ENCODE measurements at regions not wholly inside any gene's neighbourhood (a gene's known extent, or its start where the extent isn't known, plus 50 kb on each side); places are given as distances from the start of the nearest gene placed in this dataset.

DNA sequence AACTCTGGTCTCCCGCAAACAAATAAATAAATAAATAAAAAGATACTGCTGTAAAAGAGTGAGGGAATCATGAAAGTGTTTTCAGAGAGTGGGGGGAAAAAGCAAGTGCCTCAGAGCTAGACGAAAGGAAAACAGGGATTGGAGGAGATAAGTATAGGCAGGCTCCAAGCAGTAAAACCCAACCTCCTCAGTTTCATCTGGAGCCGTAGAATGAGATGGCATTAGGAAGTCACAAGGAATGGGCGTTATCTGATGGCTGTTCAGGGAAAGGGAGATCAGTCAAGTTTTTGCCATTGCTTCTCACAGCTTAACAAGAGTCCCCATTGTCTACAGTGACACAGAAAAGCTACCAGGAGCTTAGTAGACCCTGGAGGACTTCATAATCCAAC, 451.5 kb upstream of the PPP2R3A start:
- peak overlapping the region; percentile 90 for H3K18ac ChIP-seq (ENCODE audit: low read length)
- H4K5ac ChIP-seq (ENCODE audit: low read length): peak overlapping the region; percentile 52
- no peak overlapping the region for H3K4me3 ChIP-seq (ENCODE audit: low read length)
- no peak overlapping the region for H2BK5ac ChIP-seq (ENCODE audit: low read length)
- H3K4me1 ChIP-seq (ENCODE audit: control insufficient read depth, low read depth, low read length): peaks cover 2% of the 10 kb centered on the region
- no peak overlapping the region for H3K4me2 ChIP-seq (ENCODE audit: low read length)
- H2AK5ac ChIP-seq (ENCODE audit: low read length): no peak overlapping the region
- H3K79me1 ChIP-seq (ENCODE audit: low read length): no peaks in the 10 kb centered on the region
- H2BK120ac ChIP-seq (ENCODE audit: low read depth, low read length): peak overlapping the region; percentile 67
- peak overlapping the region; percentile 22 for H3K56ac ChIP-seq (ENCODE audit: low read length)
- no peak overlapping the region for H3K4ac ChIP-seq (ENCODE audit: low read depth, low read length)
- peak overlapping the region; percentile 76 for H4K8ac ChIP-seq (ENCODE audit: low read depth, low read length)
- no CpG with 5 or more reads among the region's 4 CpGs for WGBS (ENCODE audit: extremely low coverage, insufficient coverage, low lambda C conversion rate)
- no peak overlapping the region for H3K27ac ChIP-seq (ENCODE audit: low read depth, low read length)
- no peak overlapping the region for H3K9ac ChIP-seq (ENCODE audit: low read length)
- DNase-seq: peak; percentile 68
- no peak overlapping the region for H2BK15ac ChIP-seq (replicated peaks; ENCODE audit: low read depth)
- H3K79me2 ChIP-seq (ENCODE audit: control insufficient read depth, insufficient read depth, low read length): no peaks in the 10 kb centered on the region
- H3K27me3 ChIP-seq (ENCODE audit: insufficient read depth, low read length, poor library complexity): no peaks in the 10 kb centered on the region
- no peaks in the 10 kb centered on the region for H3K36me3 ChIP-seq (ENCODE audit: control insufficient read depth, insufficient read depth, low read length)
- no peak overlapping the region for H3K23ac ChIP-seq (ENCODE audit: low read length)

- no peak overlapping the region for H3K18ac ChIP-seq (ENCODE audit: low read length)
- no peak overlapping the region for H2BK15ac ChIP-seq (replicated peaks; ENCODE audit: low read depth)
- H2BK5ac ChIP-seq (ENCODE audit: low read length): no peak overlapping the region
- WGBS (ENCODE audit: extremely low coverage, insufficient coverage, low lambda C conversion rate): no CpG with 5 or more reads among the region's 3 CpGs
- H4K8ac ChIP-seq (ENCODE audit: low read depth, low read length): no peak overlapping the region
- H3K27me3 ChIP-seq (ENCODE audit: insufficient read depth, low read length, poor library complexity): no peaks in the 10 kb centered on the region
- H3K4me1 ChIP-seq (ENCODE audit: control insufficient read depth, low read depth, low read length): peaks cover 2% of the 10 kb centered on the region
- H3K9ac ChIP-seq (ENCODE audit: low read length): no peak overlapping the region
- no peaks in the 10 kb centered on the region for H3K36me3 ChIP-seq (ENCODE audit: control insufficient read depth, insufficient read depth, low read length)
- H2BK120ac ChIP-seq (ENCODE audit: low read depth, low read length): no peak overlapping the region
- no peak overlapping the region for H2AK5ac ChIP-seq (ENCODE audit: low read length)
- no peak overlapping the region for H3K4me3 ChIP-seq (ENCODE audit: low read length)
- H4K5ac ChIP-seq (ENCODE audit: low read length): no peak overlapping the region
- no peak overlapping the region for H3K56ac ChIP-seq (ENCODE audit: low read length)
- H3K79me1 ChIP-seq (ENCODE audit: low read length): no peaks in the 10 kb centered on the region
- H3K4ac ChIP-seq (ENCODE audit: low read depth, low read length): no peak overlapping the region
- no peak overlapping the region for H3K27ac ChIP-seq (ENCODE audit: low read depth, low read length)
- H3K4me2 ChIP-seq (ENCODE audit: low read length): no peak overlapping the region
- H3K23ac ChIP-seq (ENCODE audit: low read length): no peak overlapping the region
- peak; percentile 86 for DNase-seq
- no peaks in the 10 kb centered on the region for H3K79me2 ChIP-seq (ENCODE audit: control insufficient read depth, insufficient read depth, low read length)
Observed at GRCh38 chr3:135516143-135516542, 449.4 kb upstream of the PPP2R3A start.

DNA sequence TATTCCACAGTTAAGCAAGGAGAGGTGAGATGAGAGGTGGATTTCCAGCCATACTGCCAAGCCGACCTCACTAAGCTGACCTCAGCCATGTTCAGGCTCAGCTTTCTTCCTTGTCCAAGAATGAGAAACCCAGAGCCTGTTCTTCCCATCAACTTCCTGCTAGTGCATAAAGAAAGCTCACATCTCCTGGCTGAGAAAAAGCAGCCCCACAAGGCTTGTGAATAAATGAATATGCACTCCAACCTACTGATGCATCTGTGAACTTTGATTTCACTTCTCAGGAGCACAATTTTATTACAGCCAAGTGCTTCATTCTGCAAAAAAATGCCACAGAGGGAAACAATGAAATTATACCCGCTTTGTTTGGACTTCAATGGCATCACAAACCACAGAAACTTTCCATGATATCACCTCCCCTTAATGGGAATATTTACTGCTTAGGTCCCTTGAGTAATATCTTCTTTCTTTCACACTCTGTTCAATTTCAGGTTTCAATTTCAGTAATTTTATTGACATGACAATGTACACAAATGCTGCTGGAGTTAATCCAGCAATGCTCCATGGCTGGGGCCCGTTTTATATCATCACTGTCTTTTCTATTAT, 437.0 kb upstream of the PPP2R3A start:
- Histone ChIP-seq H3K27me3 (ENCODE audit: insufficient read depth, low read length, poor library complexity) (no peaks in the 10 kb centered on the region), H4K5ac (ENCODE audit: low read length) (no peak overlapping the region), H3K9ac (ENCODE audit: low read length) (no peak overlapping the region), H2AK5ac (ENCODE audit: low read length) (no peak overlapping the region), H3K23ac (ENCODE audit: low read length) (no peak overlapping the region), H3K27ac (ENCODE audit: low read depth, low read length) (no peak overlapping the region), H3K79me1 (ENCODE audit: low read length) (no peaks in the 10 kb centered on the region), H3K4me2 (ENCODE audit: low read length) (no peak overlapping the region), H2BK5ac (ENCODE audit: low read length) (no peak overlapping the region), H4K8ac (ENCODE audit: low read depth, low read length) (no peak overlapping the region), H2BK15ac (replicated peaks; ENCODE audit: low read depth) (no peak overlapping the region), H3K79me2 (ENCODE audit: control insufficient read depth, insufficient read depth, low read length) (no peaks in the 10 kb centered on the region), H3K4me1 (ENCODE audit: control insufficient read depth, low read depth, low read length) (no peaks in the 10 kb centered on the region), H3K36me3 (ENCODE audit: control insufficient read depth, insufficient read depth, low read length) (no peaks in the 10 kb centered on the region), H3K56ac (ENCODE audit: low read length) (no peak overlapping the region), H3K4ac (ENCODE audit: low read depth, low read length) (no peak overlapping the region), H2BK120ac (ENCODE audit: low read depth, low read length) (no peak overlapping the region), H3K18ac (ENCODE audit: low read length) (no peak overlapping the region), H3K4me3 (ENCODE audit: low read length) (no peak overlapping the region)
- DNase-seq: no peak
- no CpG with 5 or more reads among the region's 3 CpGs for WGBS (ENCODE audit: extremely low coverage, insufficient coverage, low lambda C conversion rate)

- Histone ChIP-seq H3K4me2 (ENCODE audit: low read length) (no peak overlapping the region), H2BK15ac (replicated peaks; ENCODE audit: low read depth) (no peak overlapping the region), H2AK5ac (ENCODE audit: low read length) (no peak overlapping the region), H3K56ac (ENCODE audit: low read length) (no peak overlapping the region), H3K4ac (ENCODE audit: low read depth, low read length) (no peak overlapping the region), H3K36me3 (ENCODE audit: control insufficient read depth, insufficient read depth, low read length) (no peaks in the 10 kb centered on the region), H3K27ac (ENCODE audit: low read depth, low read length) (no peak overlapping the region), H4K5ac (ENCODE audit: low read length) (no peak overlapping the region), H3K23ac (ENCODE audit: low read length) (no peak overlapping the region), H2BK5ac (ENCODE audit: low read length) (no peak overlapping the region), H3K79me2 (ENCODE audit: control insufficient read depth, insufficient read depth, low read length) (no peaks in the 10 kb centered on the region), H2BK120ac (ENCODE audit: low read depth, low read length) (no peak overlapping the region), H4K8ac (ENCODE audit: low read depth, low read length) (no peak overlapping the region), H3K18ac (ENCODE audit: low read length) (no peak overlapping the region), H3K79me1 (ENCODE audit: low read length) (no peaks in the 10 kb centered on the region), H3K4me3 (ENCODE audit: low read length) (no peak overlapping the region), H3K4me1 (ENCODE audit: control insufficient read depth, low read depth, low read length) (no peaks in the 10 kb centered on the region), H3K9ac (ENCODE audit: low read length) (no peak overlapping the region), H3K27me3 (ENCODE audit: insufficient read depth, low read length, poor library complexity) (no peaks in the 10 kb centered on the region)
- whole genome bisulfite sequencing (ENCODE audit: extremely low coverage, insufficient coverage, low lambda C conversion rate): no CpG with 5 or more reads among the region's 3 CpGs
- no peak for DNase-seq
Observed at GRCh38 chr3:135532021-135532420, 433.5 kb upstream of the PPP2R3A start.

DNA sequence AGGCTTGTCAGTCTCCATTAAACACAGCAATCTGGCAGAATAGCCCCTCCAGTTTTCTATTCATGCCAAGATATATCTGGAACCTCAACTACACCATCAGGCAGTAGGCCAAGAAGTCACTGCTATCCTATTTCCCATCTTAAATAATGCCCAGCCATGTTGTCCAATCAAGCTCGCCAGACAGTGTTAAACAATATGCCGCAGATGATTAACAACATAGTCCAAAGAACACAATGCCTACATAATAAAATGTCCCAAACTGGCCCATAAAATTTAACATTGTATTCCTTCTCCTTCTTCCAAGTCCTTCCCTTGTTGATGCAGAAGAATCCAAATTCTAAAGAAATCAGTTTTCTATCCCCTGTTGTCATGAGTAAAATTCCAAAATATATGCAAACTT, 427.4 kb upstream of the PPP2R3A start:
- H3K79me2 ChIP-seq (ENCODE audit: control insufficient read depth, insufficient read depth, low read length): no peaks in the 10 kb centered on the region
- no peaks in the 10 kb centered on the region for H3K79me1 ChIP-seq (ENCODE audit: low read length)
- no peak overlapping the region for H2BK5ac ChIP-seq (ENCODE audit: low read length)
- H3K4me1 ChIP-seq (ENCODE audit: control insufficient read depth, low read depth, low read length): no peaks in the 10 kb centered on the region
- no peak overlapping the region for H2BK15ac ChIP-seq (replicated peaks; ENCODE audit: low read depth)
- no peak overlapping the region for H3K23ac ChIP-seq (ENCODE audit: low read length)
- H2AK5ac ChIP-seq (ENCODE audit: low read length): no peak overlapping the region
- H3K4me2 ChIP-seq (ENCODE audit: low read length): no peak overlapping the region
- no peak overlapping the region for H3K4ac ChIP-seq (ENCODE audit: low read depth, low read length)
- H4K8ac ChIP-seq (ENCODE audit: low read depth, low read length): no peak overlapping the region
- no peak overlapping the region for H3K56ac ChIP-seq (ENCODE audit: low read length)
- WGBS (ENCODE audit: extremely low coverage, insufficient coverage, low lambda C conversion rate): no CpG with 5 or more reads among the region's 2 CpGs
- no peak overlapping the region for H3K27ac ChIP-seq (ENCODE audit: low read depth, low read length)
- H4K5ac ChIP-seq (ENCODE audit: low read length): no peak overlapping the region
- H3K18ac ChIP-seq (ENCODE audit: low read length): no peak overlapping the region
- H3K4me3 ChIP-seq (ENCODE audit: low read length): no peak overlapping the region
- H2BK120ac ChIP-seq (ENCODE audit: low read depth, low read length): no peak overlapping the region
- H3K27me3 ChIP-seq (ENCODE audit: insufficient read depth, low read length, poor library complexity): no peaks in the 10 kb centered on the region
- no peak overlapping the region for H3K9ac ChIP-seq (ENCODE audit: low read length)
- no peak for DNase-seq
- H3K36me3 ChIP-seq (ENCODE audit: control insufficient read depth, insufficient read depth, low read length): no peaks in the 10 kb centered on the region

DNA sequence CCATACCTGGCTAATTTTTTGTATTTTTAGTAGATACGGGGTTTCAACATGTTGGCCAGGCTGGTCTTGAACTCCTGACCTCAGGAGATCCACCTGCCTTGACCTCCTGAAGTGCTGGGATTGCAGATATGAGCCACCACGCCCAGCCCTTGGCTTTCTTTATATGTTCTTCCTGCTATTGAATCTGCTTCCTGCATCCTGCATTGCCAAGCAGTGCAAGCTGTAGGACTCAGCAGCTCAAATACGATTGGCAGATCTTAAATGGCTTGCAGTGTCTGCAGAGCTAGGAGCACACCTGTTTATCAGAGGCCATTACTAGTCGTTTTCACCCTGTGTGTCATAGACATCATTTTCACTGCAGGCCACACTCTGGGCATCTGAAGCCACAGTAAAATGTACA, 426.2 kb upstream of the PPP2R3A start:
- Histone ChIP-seq H3K4me2 (ENCODE audit: low read length) (no peak overlapping the region), H3K56ac (ENCODE audit: low read length) (no peak overlapping the region), H3K4me3 (ENCODE audit: low read length) (no peak overlapping the region), H3K27me3 (ENCODE audit: insufficient read depth, low read length, poor library complexity) (no peaks in the 10 kb centered on the region), H2BK5ac (ENCODE audit: low read length) (no peak overlapping the region), H2BK120ac (ENCODE audit: low read depth, low read length) (no peak overlapping the region), H3K23ac (ENCODE audit: low read length) (no peak overlapping the region), H2AK5ac (ENCODE audit: low read length) (no peak overlapping the region), H3K79me2 (ENCODE audit: control insufficient read depth, insufficient read depth, low read length) (no peaks in the 10 kb centered on the region), H3K79me1 (ENCODE audit: low read length) (no peaks in the 10 kb centered on the region), H3K4ac (ENCODE audit: low read depth, low read length) (no peak overlapping the region), H4K5ac (ENCODE audit: low read length) (no peak overlapping the region), H3K36me3 (ENCODE audit: control insufficient read depth, insufficient read depth, low read length) (no peaks in the 10 kb centered on the region), H3K27ac (ENCODE audit: low read depth, low read length) (no peak overlapping the region), H3K18ac (ENCODE audit: low read length) (no peak overlapping the region), H4K8ac (ENCODE audit: low read depth, low read length) (no peak overlapping the region), H3K4me1 (ENCODE audit: control insufficient read depth, low read depth, low read length) (no peaks in the 10 kb centered on the region), H3K9ac (ENCODE audit: low read length) (no peak overlapping the region), H2BK15ac (replicated peaks; ENCODE audit: low read depth) (no peak overlapping the region)
- no CpG with 5 or more reads among the region's 4 CpGs for WGBS (ENCODE audit: extremely low coverage, insufficient coverage, low lambda C conversion rate)
- peak; percentile 4 for DNase-seq

Data from mesendoderm (in vitro differentiated cells).